Breast epithelium (tissue), 4 donors: ENCODE measurements at regions not wholly inside any gene's neighbourhood (a gene's known extent, or its start where the extent isn't known, plus 50 kb on each side); places are given as distances from the start of the nearest gene placed in this dataset.

Experiments
- DNase-seq, 2 donors: peaks; one replicate each; pipeline ENCODE4 v3.0.0-alpha.2; 2019; ENCODE audit warnings: low spot score in 2 of 2
- H3K27ac ChIP-seq, 2 donors: fragments of 200-600 bp; sonication (generic) in 1 of 2; one replicate each; pipeline ENCODE4 v1.5.1; 2016 to 2019; ENCODE audit warnings: mild to moderate bottlenecking in 1 of 2
- H3K27me3 ChIP-seq, 2 donors: fragments of 200-600 bp; sonication (generic) in 1 of 2; one replicate each; pipeline versions ENCODE4 v1.5.1 to v1.6.0; 2017 to 2019; ENCODE audit warnings: control low read depth in 1 of 2, mild to moderate bottlenecking in 1 of 2
- H3K36me3 ChIP-seq: fragments of 200-600 bp; one replicate; pipeline ENCODE4 v1.5.1; 2019
- H3K4me1 ChIP-seq, 2 donors: fragments of 200-600 bp; sonication (generic); one replicate each; pipeline ENCODE4 v1.5.1; 2016 to 2019; ENCODE audit warnings: control low read depth in 1 of 2
- H3K4me3 ChIP-seq, 3 donors: fragments of 200-600 bp; sonication (generic); 1 replicate in 2 of 3; 2 replicates in 1 of 3; pipeline ENCODE4 v1.5.1; 2016 to 2019; ENCODE audit warnings: mild to moderate bottlenecking in 3 of 3, moderate library complexity in 2 of 3
- H3K9me3 ChIP-seq, 2 donors: fragments of 200-600 bp; sonication (generic) in 1 of 2; one replicate each; pipeline ENCODE4 v1.5.1; 2016 to 2019; ENCODE audit warnings: control low read depth in 1 of 2
- POLR2A ChIP-seq: fragments of 450-650 bp; IDR thresholded peaks from one replicate; pipeline ENCODE4 v1.6.1; 2016; ENCODE audit warnings: antibody characterized with exemption, mild to moderate bottlenecking, moderate library complexity
- POLR2AphosphoS5 ChIP-seq, 3 donors: sonication (generic); formaldehyde crosslinking; IDR thresholded peaks; one replicate each; pipeline ENCODE4 v1.6.1; 2017; ENCODE audit warnings: antibody characterized with exemption in 3 of 3
- intact Hi-C: fragments of 100-400 bp; cut with DNase I; formaldehyde crosslinking; loops from one replicate; pipeline ENCODE4 v1.15.1; 2023; ENCODE audit warnings: low total_unique reads
- TF ChIP-seq, protein P1 (sequence below), 3 donors: fragments of 450-650 bp; IDR thresholded peaks; one replicate each; pipeline ENCODE4 v1.5.1; 2016 to 2017; ENCODE audit warnings: antibody characterized with exemption in 3 of 3, mild to moderate bottlenecking in 3 of 3, moderate library complexity in 3 of 3

GRCh38 chr13:99717959-99718674 is 216.8 kb downstream of the TM9SF2 start:
- Histone ChIP-seq H3K36me3 (no peaks in the 10 kb centered on the region), H3K27ac (no peak overlapping the region), H3K4me3 (no peak overlapping the region), H3K27me3 (no peaks in the 10 kb centered on the region), H3K9me3 (peaks cover 0 to 7% of the 10 kb centered on the region in 2 donors), H3K4me1 (no peaks in the 10 kb centered on the region)
- no peak for DNase-seq
- TF ChIP-seq, protein P1, sequence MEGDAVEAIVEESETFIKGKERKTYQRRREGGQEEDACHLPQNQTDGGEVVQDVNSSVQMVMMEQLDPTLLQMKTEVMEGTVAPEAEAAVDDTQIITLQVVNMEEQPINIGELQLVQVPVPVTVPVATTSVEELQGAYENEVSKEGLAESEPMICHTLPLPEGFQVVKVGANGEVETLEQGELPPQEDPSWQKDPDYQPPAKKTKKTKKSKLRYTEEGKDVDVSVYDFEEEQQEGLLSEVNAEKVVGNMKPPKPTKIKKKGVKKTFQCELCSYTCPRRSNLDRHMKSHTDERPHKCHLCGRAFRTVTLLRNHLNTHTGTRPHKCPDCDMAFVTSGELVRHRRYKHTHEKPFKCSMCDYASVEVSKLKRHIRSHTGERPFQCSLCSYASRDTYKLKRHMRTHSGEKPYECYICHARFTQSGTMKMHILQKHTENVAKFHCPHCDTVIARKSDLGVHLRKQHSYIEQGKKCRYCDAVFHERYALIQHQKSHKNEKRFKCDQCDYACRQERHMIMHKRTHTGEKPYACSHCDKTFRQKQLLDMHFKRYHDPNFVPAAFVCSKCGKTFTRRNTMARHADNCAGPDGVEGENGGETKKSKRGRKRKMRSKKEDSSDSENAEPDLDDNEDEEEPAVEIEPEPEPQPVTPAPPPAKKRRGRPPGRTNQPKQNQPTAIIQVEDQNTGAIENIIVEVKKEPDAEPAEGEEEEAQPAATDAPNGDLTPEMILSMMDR (IDR thresholded peaks at IDR 0.05): no peak
- no peak for TF ChIP-seq POLR2A
- TF ChIP-seq POLR2AphosphoS5 (IDR thresholded peaks at IDR 0.05): no peak
- intact Hi-C loops: no loop called here

DNA sequence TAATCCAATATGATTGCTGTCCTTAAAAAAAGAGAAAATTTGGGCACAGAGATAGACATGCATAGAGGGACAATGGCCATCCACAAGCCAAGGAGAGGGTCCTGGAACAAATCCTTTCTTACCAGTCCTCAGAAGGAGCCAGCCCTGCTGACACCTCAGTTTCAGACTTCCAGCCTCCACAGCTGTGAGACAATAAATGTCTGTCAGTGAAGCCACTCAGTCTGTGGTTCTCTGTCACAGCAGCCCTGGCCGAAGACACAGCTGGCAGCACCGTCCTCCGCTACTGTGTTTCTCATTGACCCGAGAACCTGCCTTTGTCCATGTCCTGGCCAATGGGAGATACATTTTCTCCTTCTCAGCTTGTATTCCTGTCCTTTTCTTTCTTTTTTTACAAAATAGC is 207.9 kb downstream of the TM9SF2 start:
- H3K9me3 ChIP-seq: no peaks in the 10 kb centered on the region
- intact Hi-C loops: no loop called here
- TF ChIP-seq, protein P1 (IDR thresholded peaks at IDR 0.05): no peak
- TF ChIP-seq POLR2A (no peak), POLR2AphosphoS5 (IDR thresholded peaks at IDR 0.05) (no peak)
- H3K4me1 ChIP-seq: no peaks in the 10 kb centered on the region
- H3K27me3 ChIP-seq: no peaks in the 10 kb centered on the region
- no peak overlapping the region for H3K4me3 ChIP-seq
- DNase-seq: no peak
- H3K36me3 ChIP-seq: no peaks in the 10 kb centered on the region
- no peak overlapping the region for H3K27ac ChIP-seq

DNA sequence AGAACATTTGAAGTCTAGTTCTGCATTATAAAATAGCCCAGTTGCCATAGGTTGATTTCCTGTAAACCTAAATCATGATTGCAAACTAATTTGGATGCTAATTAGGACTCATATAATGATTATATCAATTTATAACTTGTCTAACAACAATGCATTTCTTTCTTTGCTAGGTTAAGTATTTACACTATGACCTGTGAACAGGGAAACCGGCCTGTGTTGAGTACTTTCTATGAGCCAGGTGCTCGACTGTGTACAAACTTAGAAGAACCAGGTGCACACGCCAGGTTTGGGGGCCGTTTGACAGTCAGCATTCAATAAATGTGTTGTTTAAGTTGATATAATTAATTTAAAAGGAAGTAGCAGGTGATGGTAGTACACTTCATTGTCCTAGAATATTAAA is 203.1 kb downstream of the TM9SF2 start:
- H3K4me1 ChIP-seq: no peaks in the 10 kb centered on the region
- no peak overlapping the region for H3K4me3 ChIP-seq
- no peaks in the 10 kb centered on the region for H3K27me3 ChIP-seq
- intact Hi-C loops: no loop called here
- DNase-seq: no peak
- H3K9me3 ChIP-seq: no peaks in the 10 kb centered on the region
- TF ChIP-seq, protein P1 (IDR thresholded peaks at IDR 0.05): no peak
- TF ChIP-seq POLR2AphosphoS5 (IDR thresholded peaks at IDR 0.05): no peak
- TF ChIP-seq POLR2A: no peak
- no peak overlapping the region for H3K27ac ChIP-seq
- H3K36me3 ChIP-seq: no peaks in the 10 kb centered on the region

DNA sequence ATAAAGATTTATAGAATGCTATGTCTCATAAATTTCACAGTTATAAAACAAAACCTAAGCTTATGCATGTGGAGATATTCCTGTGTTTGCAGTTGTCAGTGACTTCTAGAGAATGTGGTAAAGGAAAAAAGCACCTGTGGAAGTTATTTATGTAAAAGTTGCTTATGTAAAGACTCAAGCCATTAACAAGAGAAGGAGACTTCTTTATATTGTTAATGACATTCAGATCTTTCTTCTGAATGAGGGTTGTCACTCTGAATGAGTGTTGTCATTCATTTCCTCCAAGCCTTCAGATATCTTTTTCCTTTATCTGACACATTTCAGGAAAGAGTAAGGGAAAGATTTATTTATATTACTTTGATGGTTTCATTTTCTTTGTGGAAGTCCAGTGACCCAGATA is 202.6 kb downstream of the TM9SF2 start:
- H3K4me1 ChIP-seq: no peaks in the 10 kb centered on the region
- TF ChIP-seq POLR2AphosphoS5 (IDR thresholded peaks at IDR 0.05) (no peak), POLR2A (no peak)
- TF ChIP-seq, protein P1 (IDR thresholded peaks at IDR 0.05): no peak
- DNase-seq: no peak
- no peaks in the 10 kb centered on the region for H3K36me3 ChIP-seq
- no peaks in the 10 kb centered on the region for H3K9me3 ChIP-seq
- no peak overlapping the region for H3K27ac ChIP-seq
- no peak overlapping the region for H3K4me3 ChIP-seq
- intact Hi-C loops: no loop called here
- no peaks in the 10 kb centered on the region for H3K27me3 ChIP-seq

DNA sequence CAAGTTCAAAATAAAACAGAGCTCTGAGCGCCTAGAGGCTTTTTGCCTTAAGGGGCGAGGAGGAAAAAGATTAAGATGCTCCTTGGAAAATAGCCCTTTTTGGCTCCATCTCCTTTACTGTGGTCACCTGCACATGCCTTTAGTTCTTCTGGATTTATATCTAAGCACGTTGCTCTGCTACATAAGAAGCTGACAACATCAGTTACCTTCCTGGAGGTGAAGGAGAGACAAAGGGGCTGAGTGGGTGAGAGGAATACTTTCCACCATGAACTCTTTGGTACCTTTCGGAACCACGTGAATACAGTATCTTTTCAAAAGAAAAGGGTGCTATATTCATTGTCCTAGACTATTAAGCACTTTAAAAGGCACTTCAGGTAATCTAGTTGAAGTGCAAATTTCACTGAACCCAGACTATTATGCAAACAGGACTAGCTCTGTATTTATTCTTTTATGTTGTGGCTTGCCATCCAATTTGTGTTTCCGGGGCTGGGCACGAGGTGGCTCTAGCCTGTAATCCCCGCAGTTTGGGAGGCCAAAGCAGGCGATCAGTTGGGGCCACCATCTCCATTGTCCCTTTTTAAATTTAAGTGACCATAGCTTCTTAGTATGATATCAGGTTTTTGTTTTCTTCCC is 201.5 kb downstream of the TM9SF2 start:
- TF ChIP-seq, protein P1 (IDR thresholded peaks at IDR 0.05): no peak
- no peak for TF ChIP-seq POLR2AphosphoS5 (IDR thresholded peaks at IDR 0.05)
- Histone ChIP-seq H3K4me3 (no peak overlapping the region), H3K27me3 (no peaks in the 10 kb centered on the region), H3K4me1 (no peaks in the 10 kb centered on the region), H3K9me3 (no peaks in the 10 kb centered on the region), H3K27ac (no peak overlapping the region), H3K36me3 (no peaks in the 10 kb centered on the region)
- intact Hi-C loops: no loop called here
- no peak for DNase-seq
